PC-9 (cell line): ENCODE measurements at regions not wholly inside any gene's neighbourhood (a gene's known extent, or its start where the extent isn't known, plus 50 kb on each side); places are given as distances from the start of the nearest gene placed in this dataset.

Source experiments
- CTCF ChIP-seq: fragments of 200-600 bp; sonication (generic); conservative IDR thresholded peaks from 2 replicates; pipeline ENCODE4 v1.6.1; 2017; ENCODE audit warnings: mixed run types, antibody characterized with exemption, mild to moderate bottlenecking, moderate library complexity
- EZH2 ChIP-seq: fragments of 200-600 bp; sonication (generic); IDR thresholded peaks from 2 replicates; pipeline ENCODE4 v1.8.0; 2017; ENCODE audit warnings: antibody characterized with exemption, low read depth

GRCh38 chr7:113775401-113775800, 143.4 kb downstream of the PPP1R3A start:
- TF ChIP-seq CTCF (no peak), EZH2 (no peak)
